ENCODE measurements at regions not wholly inside any gene's neighbourhood (a gene's known extent, or its start where the extent isn't known, plus 50 kb on each side); places are given as distances from the start of the nearest gene placed in this dataset.

DNA sequence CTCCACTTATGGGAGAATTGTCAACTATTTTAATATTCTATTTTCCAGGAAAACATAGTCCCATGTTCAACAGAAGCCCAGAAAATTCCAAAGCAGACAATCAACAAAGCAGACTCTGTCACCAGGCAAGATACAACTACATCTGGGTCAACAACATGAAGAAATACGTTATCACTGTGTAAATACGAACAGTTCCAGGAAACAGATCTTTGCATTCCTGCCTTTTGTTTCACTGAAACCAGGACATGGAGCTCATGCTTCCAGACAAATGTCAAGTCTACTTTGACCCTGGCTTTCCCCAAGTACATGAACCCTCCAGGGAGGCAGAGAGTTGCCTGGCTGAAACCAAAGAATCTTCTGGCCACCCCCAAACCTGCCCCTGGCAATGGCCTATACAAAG lies 106.7 kb downstream of the SETD4 start (continued):
- TF ChIP-seq ZNF670 (CRISPR knock-in tag; IDR thresholded peaks at IDR 0.05; ENCODE audit: borderline replicate concordance) (no peak), ELF1 (CRISPR knock-in tag; IDR thresholded peaks at IDR 0.05) (peak; percentile 71), RARA (CRISPR knock-in tag; IDR thresholded peaks at IDR 0.05) (peak; percentile 98), ZNF780A (CRISPR knock-in tag; IDR thresholded peaks at IDR 0.05) (no peak), ZNF280B (CRISPR knock-in tag; IDR thresholded peaks at IDR 0.05; ENCODE audit: borderline replicate concordance) (no peak), ZNF724P (CRISPR knock-in tag; IDR thresholded peaks at IDR 0.05; ENCODE audit: borderline replicate concordance) (no peak), GPN1 (CRISPR knock-in tag; IDR thresholded peaks at IDR 0.05; ENCODE audit: borderline replicate concordance) (no peak), HHEX (CRISPR knock-in tag; IDR thresholded peaks at IDR 0.05) (peak; percentile 87), NCOA1 (CRISPR knock-in tag; IDR thresholded peaks at IDR 0.05) (no peak), ZNF510 (CRISPR knock-in tag; IDR thresholded peaks at IDR 0.05; ENCODE audit: low read depth) (no peak), ZFP36 (IDR thresholded peaks at IDR 0.05; ENCODE audit: borderline replicate concordance, low read depth, low read length, partially characterized antibody) (no peak), SIX1 (CRISPR knock-in tag; IDR thresholded peaks at IDR 0.05; ENCODE audit: borderline replicate concordance) (peak; percentile 77), FIP1L1 (IDR thresholded peaks at IDR 0.05; ENCODE audit: borderline replicate concordance, insufficient read depth, low read depth, low read length) (no peak), ZNF274 (CRISPR knock-in tag; IDR thresholded peaks at IDR 0.05) (no peak), DPF2 (CRISPR knock-in tag; IDR thresholded peaks at IDR 0.05; ENCODE audit: borderline replicate concordance, low read depth) (peak; percentile 93), ZBTB21 (CRISPR knock-in tag; IDR thresholded peaks at IDR 0.05) (0 out of 2 replicates have a peak, but pooled peaks have one; percentile 56)
- TF ChIP-seq, protein P1, sequence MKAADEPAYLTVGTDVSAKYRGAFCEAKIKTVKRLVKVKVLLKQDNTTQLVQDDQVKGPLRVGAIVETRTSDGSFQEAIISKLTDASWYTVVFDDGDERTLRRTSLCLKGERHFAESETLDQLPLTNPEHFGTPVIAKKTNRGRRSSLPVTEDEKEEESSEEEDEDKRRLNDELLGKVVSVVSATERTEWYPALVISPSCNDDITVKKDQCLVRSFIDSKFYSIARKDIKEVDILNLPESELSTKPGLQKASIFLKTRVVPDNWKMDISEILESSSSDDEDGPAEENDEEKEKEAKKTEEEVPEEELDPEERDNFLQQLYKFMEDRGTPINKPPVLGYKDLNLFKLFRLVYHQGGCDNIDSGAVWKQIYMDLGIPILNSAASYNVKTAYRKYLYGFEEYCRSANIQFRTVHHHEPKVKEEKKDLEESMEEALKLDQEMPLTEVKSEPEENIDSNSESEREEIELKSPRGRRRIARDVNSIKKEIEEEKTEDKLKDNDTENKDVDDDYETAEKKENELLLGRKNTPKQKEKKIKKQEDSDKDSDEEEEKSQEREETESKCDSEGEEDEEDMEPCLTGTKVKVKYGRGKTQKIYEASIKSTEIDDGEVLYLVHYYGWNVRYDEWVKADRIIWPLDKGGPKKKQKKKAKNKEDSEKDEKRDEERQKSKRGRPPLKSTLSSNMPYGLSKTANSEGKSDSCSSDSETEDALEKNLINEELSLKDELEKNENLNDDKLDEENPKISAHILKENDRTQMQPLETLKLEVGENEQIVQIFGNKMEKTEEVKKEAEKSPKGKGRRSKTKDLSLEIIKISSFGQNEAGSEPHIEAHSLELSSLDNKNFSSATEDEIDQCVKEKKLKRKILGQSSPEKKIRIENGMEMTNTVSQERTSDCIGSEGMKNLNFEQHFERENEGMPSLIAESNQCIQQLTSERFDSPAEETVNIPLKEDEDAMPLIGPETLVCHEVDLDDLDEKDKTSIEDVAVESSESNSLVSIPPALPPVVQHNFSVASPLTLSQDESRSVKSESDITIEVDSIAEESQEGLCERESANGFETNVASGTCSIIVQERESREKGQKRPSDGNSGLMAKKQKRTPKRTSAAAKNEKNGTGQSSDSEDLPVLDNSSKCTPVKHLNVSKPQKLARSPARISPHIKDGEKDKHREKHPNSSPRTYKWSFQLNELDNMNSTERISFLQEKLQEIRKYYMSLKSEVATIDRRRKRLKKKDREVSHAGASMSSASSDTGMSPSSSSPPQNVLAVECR (CRISPR knock-in tag; IDR thresholded peaks at IDR 0.05; ENCODE audit: borderline replicate concordance), result no peak; the same call in 1 of the 2 replicates
- TF ChIP-seq, protein P2, sequence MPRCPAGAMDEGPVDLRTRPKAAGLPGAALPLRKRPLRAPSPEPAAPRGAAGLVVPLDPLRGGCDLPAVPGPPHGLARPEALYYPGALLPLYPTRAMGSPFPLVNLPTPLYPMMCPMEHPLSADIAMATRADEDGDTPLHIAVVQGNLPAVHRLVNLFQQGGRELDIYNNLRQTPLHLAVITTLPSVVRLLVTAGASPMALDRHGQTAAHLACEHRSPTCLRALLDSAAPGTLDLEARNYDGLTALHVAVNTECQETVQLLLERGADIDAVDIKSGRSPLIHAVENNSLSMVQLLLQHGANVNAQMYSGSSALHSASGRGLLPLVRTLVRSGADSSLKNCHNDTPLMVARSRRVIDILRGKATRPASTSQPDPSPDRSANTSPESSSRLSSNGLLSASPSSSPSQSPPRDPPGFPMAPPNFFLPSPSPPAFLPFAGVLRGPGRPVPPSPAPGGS (CRISPR knock-in tag; IDR thresholded peaks at IDR 0.05), result no peak
- TF ChIP-seq, protein P3, sequence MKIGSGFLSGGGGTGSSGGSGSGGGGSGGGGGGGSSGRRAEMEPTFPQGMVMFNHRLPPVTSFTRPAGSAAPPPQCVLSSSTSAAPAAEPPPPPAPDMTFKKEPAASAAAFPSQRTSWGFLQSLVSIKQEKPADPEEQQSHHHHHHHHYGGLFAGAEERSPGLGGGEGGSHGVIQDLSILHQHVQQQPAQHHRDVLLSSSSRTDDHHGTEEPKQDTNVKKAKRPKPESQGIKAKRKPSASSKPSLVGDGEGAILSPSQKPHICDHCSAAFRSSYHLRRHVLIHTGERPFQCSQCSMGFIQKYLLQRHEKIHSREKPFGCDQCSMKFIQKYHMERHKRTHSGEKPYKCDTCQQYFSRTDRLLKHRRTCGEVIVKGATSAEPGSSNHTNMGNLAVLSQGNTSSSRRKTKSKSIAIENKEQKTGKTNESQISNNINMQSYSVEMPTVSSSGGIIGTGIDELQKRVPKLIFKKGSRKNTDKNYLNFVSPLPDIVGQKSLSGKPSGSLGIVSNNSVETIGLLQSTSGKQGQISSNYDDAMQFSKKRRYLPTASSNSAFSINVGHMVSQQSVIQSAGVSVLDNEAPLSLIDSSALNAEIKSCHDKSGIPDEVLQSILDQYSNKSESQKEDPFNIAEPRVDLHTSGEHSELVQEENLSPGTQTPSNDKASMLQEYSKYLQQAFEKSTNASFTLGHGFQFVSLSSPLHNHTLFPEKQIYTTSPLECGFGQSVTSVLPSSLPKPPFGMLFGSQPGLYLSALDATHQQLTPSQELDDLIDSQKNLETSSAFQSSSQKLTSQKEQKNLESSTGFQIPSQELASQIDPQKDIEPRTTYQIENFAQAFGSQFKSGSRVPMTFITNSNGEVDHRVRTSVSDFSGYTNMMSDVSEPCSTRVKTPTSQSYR (CRISPR knock-in tag; IDR thresholded peaks at IDR 0.05; ENCODE audit: borderline replicate concordance), result peak; percentile 75
- TF ChIP-seq, protein P4, sequence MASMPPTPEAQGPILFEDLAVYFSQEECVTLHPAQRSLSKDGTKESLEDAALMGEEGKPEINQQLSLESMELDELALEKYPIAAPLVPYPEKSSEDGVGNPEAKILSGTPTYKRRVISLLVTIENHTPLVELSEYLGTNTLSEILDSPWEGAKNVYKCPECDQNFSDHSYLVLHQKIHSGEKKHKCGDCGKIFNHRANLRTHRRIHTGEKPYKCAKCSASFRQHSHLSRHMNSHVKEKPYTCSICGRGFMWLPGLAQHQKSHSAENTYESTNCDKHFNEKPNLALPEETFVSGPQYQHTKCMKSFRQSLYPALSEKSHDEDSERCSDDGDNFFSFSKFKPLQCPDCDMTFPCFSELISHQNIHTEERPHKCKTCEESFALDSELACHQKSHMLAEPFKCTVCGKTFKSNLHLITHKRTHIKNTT (CRISPR knock-in tag; IDR thresholded peaks at IDR 0.05), result no peak

Measured in HepG2 (cell line).